Anterior cingulate cortex (tissue), 58 donors: ENCODE measurements at regions not wholly inside any gene's neighbourhood (a gene's known extent, or its start where the extent isn't known, plus 50 kb on each side); places are given as distances from the start of the nearest gene placed in this dataset.

Source experiments
- DNase-seq, 58 donors: peaks; one replicate each; lab custom pipeline; 2025; lab: John Stamatoyannopoulos, UW

GRCh38 chr16:86302421-86303109, 207.8 kb upstream of the FOXF1 start:
- no peak for DNase-seq

GRCh38 chr16:86303787-86304678, 206.3 kb upstream of the FOXF1 start:
- no peak for DNase-seq

- no peak for DNase-seq
Observed at GRCh38 chr16:86304868-86305267, 205.5 kb upstream of the FOXF1 start.

DNA sequence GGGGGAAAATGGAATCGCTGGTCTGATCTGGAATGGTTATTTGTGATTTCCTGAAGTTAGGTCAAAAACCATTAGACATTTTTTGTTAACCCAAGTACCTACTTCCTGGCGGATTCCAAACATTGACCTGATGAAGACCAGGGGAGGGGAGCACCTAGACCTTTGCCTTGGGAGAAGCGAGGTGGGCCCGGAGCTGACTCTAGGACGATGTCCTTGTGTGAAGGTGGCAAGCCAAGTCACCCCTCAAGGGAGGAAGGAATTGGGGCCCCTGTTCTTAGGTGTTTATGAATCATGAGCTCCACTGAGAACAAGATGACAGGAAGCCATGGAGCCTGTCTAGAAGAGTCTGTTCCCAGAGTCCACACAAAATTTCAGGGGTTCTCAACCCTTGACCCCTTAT, 204.9 kb upstream of the FOXF1 start:
- no peak for DNase-seq

DNA sequence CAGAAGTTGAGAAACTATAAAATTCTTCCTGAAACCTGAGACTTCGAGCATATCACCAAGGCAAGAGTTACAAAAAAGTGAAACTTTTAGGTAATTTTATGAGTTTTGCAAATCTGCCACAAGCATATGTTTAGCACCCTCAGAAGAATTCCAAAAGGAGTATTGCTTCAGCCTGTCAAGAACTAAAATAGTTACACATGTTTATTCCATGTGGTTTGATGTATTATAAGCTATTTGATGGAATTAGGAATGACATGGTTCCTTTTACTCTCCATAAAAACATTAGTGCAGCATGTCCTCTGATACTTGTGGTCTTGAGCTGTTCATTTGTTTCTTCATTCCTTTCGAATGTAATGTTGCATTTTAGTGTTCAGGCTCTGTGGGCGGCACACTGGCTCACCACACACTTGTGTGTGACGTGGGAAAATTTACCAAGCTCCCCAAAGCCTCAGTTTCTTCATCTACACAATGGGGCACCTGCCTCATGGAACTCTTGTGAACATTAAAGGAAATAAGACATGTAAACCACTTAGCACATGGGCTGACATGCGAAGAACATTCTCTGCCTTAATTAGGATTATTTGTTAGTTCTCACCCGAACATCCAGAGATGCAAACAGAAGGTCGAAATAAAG, 204.2 kb upstream of the FOXF1 start:
- DNase-seq = no peak

- no peak for DNase-seq
Observed at GRCh38 chr16:86306811-86307513, 203.4 kb upstream of the FOXF1 start.

DNA sequence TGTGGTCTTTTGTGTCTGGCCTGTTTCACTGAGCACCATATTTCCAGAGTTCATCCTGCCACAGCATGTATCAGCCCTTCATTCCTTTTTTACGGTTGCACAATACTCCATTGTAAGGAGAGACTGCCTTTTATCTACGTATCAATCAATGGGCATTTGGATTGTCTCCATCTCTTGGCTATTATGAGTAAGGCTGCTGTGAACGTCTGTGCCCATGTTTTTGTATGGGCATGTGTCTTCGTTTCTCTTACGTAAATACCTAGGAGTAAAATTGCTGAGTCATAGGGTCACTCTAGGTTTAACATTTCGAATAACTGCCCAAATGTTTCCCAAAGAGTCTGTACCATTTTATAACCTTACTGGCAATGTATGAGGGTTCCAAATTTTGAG, 202.8 kb upstream of the FOXF1 start:
- DNase-seq = no peak

- no peak for DNase-seq
Observed at GRCh38 chr16:86308514-86308913, 201.8 kb upstream of the FOXF1 start.

DNA sequence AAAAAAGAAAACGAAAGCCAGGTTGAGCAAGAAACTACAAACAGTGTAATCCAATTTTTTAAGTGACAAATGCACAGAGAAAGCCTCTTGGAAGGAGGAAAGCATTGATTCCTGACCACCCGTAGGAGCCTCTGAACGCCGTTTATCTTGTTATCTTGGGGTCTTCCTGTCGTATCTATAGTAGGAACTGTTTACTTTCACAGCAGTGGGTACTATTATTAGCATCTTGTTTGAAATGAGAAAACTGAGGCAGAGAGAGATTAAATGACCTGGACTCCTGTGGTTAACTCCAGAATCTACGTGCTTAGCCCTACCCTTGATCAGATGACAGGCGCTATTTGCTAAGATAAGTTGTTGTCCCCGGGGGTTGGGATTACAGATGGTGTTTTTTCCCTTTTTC, 196.7 kb upstream of the FOXF1 start:
- DNase-seq = no peak

GRCh38 chr16:86314402-86315025, 195.8 kb upstream of the FOXF1 start:
- no peak for DNase-seq

DNA sequence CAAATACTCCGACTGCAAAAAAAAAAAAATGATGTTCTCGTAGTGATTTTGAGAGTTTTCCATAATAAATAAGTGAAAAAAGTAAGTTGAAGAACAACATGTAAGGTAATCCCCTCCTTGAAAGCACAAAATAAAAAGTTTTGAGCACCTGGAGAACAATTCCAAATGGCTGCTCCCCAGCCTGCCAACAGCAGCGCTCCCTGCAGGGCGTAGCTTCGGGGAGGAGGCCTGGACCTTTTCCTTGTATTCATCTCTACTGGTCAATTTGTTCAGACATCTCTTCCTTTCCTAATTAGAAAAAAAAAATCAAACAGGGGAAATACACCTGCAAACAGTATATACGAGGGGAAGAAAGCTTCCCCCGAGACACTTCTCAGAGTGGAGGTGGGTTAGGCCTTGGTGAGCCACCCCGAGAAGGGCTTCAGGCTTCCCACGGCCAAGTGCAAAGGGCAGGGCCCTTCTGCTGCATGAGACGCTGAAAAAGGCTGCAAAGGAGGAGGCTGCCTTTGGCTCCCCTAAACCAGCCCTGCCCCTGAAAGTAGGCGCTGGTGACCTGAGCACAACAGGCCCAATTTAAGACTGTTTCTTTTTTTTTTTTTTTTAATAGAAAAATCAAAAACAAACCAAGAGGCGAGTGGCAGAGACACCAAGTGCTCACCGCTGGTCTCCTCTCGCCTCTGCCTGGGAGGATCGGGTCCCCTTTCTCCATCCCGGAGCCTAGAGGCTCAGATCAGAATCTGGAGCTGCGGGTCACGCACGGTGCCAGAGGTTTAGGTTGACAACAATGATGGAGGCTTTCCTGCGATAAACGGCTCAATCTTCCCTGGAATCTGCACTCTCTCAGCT, 193.1 kb upstream of the FOXF1 start:
- DNase-seq = no peak

GRCh38 chr16:86317813-86318650, 192.3 kb upstream of the FOXF1 start:
- DNase-seq = no peak

DNA sequence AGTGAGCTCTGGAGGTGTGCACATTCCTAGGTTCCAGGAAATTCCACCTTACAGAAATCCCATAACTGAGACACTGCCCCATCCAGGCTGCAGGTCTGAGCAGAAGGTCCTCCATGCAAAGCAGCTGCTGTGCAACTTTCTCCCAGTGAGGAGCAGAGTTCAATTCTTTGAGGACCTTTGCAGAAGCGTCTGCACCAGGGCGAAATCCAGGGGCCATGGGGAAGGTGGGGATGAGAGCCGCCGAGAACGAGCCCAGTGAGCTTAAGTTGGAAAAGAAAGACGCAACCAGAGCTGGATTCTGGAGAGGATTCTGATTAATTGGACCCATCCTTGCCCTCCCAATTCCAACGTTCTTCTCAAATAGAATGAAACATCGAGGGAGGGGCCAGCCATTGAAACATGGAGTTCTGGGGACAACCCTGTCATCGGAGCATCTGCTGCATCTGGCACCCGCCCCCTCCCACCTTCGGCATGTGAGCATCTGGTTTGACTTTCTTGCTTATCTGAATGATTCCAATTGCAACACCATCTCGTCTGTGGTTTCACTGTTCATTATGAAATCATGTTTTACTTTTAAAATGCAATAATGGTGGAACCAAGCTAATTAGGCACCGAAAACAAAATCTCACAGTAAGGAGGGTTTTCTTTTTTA, 190.6 kb upstream of the FOXF1 start:
- no peak for DNase-seq

DNA sequence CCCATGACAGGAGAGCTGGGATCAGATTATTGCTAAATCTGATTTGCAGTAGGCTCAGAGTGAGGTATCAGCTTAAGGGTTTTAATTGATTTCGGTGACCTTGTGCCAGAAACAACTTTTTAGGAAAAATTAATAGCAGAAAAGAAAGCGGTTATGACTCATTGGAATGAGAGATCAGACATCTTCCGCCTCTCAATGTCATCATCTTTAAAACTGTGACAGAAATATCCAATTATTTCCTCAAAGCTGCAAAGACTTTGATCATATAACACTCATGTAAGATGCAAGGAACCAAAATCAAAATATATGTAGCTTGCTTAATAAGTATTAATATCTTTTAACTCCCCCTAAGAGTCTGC, 190.1 kb upstream of the FOXF1 start:
- no peak for DNase-seq

- no peak for DNase-seq
Observed at GRCh38 chr16:86321491-86321890, 188.8 kb upstream of the FOXF1 start.

GRCh38 chr16:86322283-86322682, 188.0 kb upstream of the FOXF1 start:
- DNase-seq = no peak

DNA sequence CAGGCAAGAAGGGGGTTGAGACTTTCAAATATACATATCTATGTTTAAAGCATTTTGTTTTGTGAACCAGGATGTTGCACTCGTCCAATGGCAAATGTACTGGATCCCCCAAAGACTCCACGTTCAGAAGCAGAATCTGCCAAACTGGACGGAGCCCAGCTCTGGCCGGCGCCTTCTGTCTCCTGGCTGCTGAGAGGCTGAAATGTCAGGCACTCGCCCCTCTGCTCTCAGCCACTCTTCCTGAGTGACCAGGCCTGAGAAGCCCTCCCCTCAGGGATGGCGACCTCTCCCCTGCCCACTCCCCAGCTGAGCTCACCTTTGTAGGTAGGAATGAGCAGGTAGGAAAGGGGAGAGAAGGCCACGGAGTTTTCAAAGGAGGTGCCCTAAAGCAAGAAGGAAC, 187.5 kb upstream of the FOXF1 start:
- no peak for DNase-seq

DNA sequence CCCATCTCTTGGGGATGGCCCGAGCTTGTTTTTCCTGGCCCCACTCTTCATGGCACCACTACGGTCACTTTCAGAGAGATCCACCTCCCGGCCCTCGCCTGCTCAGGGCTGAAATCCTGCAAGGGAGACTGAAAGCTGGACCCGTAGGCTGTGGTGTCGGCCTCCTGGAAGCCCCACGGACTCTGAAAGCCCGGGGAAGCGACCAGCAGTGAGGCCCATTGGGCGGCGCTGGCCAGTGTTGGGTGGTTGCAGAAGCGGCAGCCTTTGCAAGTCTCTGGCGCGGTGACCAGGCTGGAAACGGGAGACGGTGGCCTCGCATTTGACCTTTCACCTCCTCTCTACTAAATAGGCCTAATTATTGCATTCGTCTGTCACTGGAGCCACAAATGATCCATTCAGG, 186.0 kb upstream of the FOXF1 start:
- no peak for DNase-seq
